ENCODE measurements at regions not wholly inside any gene's neighbourhood (a gene's known extent, or its start where the extent isn't known, plus 50 kb on each side); places are given as distances from the start of the nearest gene placed in this dataset.

GRCh38 chr2:144213797-144214196, 306.1 kb downstream of the ZEB2 start:
- no peak for DNase-seq (ENCODE audit: low read depth)

- no peak for DNase-seq (ENCODE audit: low read depth)
These were observed 308.1 kb downstream of the ZEB2 start for GRCh38 chr2:144211826-144212225.

GRCh38 chr2:144211065-144211464, 308.9 kb downstream of the ZEB2 start:
- no peak for DNase-seq (ENCODE audit: low read depth)

GRCh38 chr2:144210076-144210475, 309.8 kb downstream of the ZEB2 start:
- no peak for DNase-seq (ENCODE audit: low read depth)

GRCh38 chr2:144208924-144209323, 311.0 kb downstream of the ZEB2 start:
- DNase-seq (ENCODE audit: low read depth): no peak

GRCh38 chr2:144206019-144206418, 313.9 kb downstream of the ZEB2 start:
- no peak for DNase-seq (ENCODE audit: low read depth)

- DNase-seq (ENCODE audit: low read depth): no peak
These were observed 318.0 kb downstream of the ZEB2 start for GRCh38 chr2:144201868-144202468.

- DNase-seq (ENCODE audit: low read depth): no peak
These were observed 318.8 kb downstream of the ZEB2 start for GRCh38 chr2:144201126-144201525.

- no peak for DNase-seq (ENCODE audit: low read depth)
These were observed 321.8 kb downstream of the ZEB2 start for GRCh38 chr2:144198116-144198515.

- no peak for DNase-seq (ENCODE audit: low read depth)
These were observed 325.4 kb downstream of the ZEB2 start for GRCh38 chr2:144194326-144195071.

- DNase-seq (ENCODE audit: low read depth): no peak
These were observed 328.9 kb downstream of the ZEB2 start for GRCh38 chr2:144190908-144191605.

GRCh38 chr2:144183727-144184126, 336.2 kb downstream of the ZEB2 start:
- DNase-seq (ENCODE audit: low read depth): peak; percentile 35

- DNase-seq (ENCODE audit: low read depth): no peak
These were observed 338.9 kb downstream of the ZEB2 start for GRCh38 chr2:144181001-144181400.

GRCh38 chr2:144180131-144180530, 339.8 kb downstream of the ZEB2 start:
- DNase-seq (ENCODE audit: low read depth): no peak

- no peak for DNase-seq (ENCODE audit: low read depth)
These were observed 349.7 kb downstream of the ZEB2 start for GRCh38 chr2:144170179-144170578.

GRCh38 chr2:144166743-144167142, 353.2 kb downstream of the ZEB2 start:
- DNase-seq (ENCODE audit: low read depth): no peak

GRCh38 chr2:144165599-144166250, 354.2 kb downstream of the ZEB2 start:
- DNase-seq (ENCODE audit: low read depth): no peak

- DNase-seq (ENCODE audit: low read depth): no peak
These were observed 356.3 kb downstream of the ZEB2 start for GRCh38 chr2:144163592-144163991.

- no peak for DNase-seq (ENCODE audit: low read depth)
These were observed 357.3 kb downstream of the ZEB2 start for GRCh38 chr2:144162652-144163051.

GRCh38 chr2:144161061-144161460, 358.9 kb downstream of the ZEB2 start:
- no peak for DNase-seq (ENCODE audit: low read depth)

GRCh38 chr2:144159240-144159639, 360.7 kb downstream of the ZEB2 start:
- no peak for DNase-seq (ENCODE audit: low read depth)

GRCh38 chr2:144158096-144158495, 361.8 kb downstream of the ZEB2 start:
- DNase-seq (ENCODE audit: low read depth): no peak
